ENCODE measurements at regions not wholly inside any gene's neighbourhood (a gene's known extent, or its start where the extent isn't known, plus 50 kb on each side); places are given as distances from the start of the nearest gene placed in this dataset.

DNA sequence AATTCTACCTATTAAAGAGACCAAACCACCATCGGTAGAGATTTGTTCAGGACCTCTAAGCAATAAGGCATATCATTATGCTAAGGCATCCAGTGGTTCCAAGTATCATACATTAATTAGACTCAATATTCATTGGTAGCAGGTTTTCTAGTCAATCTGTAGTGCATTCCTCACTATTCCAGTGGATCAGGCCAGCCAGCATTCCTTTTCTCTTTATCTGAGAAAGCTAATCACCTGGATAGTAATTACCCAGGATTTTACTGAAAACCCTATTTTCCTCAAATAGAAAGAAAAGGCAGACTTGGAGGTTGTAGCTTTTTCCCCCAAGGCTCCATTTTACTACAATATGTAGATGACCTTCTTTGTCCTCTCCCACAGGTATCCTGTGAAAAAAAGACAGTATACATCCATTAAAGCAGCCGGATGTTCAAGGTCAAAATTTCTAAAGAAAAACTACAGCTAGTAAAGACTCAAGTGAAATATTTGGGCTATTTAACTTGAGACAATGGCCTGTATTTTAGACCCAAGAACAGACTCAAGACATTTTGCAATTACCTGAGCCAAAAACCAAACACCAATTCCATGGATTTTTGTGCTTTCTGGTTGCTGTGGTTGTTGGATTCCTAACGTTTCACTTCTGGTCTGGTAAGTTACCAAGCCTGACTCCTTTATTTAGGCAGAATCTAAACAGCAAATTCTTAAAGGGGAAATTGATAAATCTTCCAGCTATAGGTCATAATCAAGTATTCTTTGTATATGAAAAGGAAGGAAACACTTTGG, 149.1 kb upstream of the MOCS1 start:
- no peaks in the 10 kb centered on the region for H3K9me3 Mint-ChIP-seq
- POLR2A ChIA-PET = no interaction called here
- no peaks in the 10 kb centered on the region for H3K4me1 Mint-ChIP-seq
- no peaks in the 10 kb centered on the region for H3K36me3 Mint-ChIP-seq (ENCODE audit: low read depth)
- H3K27me3 Mint-ChIP-seq = no peaks in the 10 kb centered on the region
- DNase-seq = no peak
- H3K4me3 Mint-ChIP-seq = no peak overlapping the region
- CTCF ChIA-PET = interaction anchor here (0.6 kb wide), 1 partner anchor 1796 kb away, joined by 3 read pairs; no protein-coding TSS in a partner anchor
- no peak overlapping the region for H3K27ac Mint-ChIP-seq

DNA sequence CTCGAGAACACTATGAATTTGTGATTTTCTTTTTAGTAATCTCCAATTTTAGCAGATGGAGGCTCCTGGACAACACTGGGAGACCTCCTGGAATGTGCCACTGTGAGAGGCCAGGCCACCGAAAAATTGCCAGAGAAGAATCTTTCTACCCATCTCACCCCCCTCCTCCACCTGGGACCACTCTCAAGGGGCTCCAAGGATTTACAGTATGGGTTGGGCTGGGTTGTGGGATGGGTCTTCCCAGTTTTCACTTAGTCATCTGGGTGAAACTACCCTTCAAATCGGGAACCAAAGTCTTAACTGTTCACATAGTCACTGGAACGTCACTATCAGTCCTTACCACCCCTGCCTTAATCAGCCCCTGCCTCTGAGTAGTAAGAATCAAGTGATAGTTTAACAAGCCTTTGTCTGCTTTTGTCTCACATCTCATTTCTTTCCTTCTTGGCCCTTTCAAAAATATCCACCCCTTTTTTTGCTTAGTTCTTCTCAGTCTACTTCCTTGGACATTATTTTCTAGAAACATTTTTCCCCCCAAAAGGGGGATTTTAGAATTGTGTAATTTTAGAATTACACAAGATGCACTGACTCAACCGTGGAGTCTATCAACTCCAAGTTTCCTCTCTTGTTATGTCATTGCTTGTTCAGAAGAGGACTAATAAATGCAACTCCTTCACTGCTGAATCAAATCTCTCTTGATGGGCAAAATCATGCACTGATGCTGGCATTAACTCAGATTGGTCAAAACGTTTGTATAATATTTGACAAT, 148.2 kb upstream of the MOCS1 start:
- H3K36me3 Mint-ChIP-seq (ENCODE audit: low read depth) = no peaks in the 10 kb centered on the region
- no peak overlapping the region for H3K27ac Mint-ChIP-seq
- no peak for DNase-seq
- H3K4me3 Mint-ChIP-seq = no peak overlapping the region
- no peaks in the 10 kb centered on the region for H3K27me3 Mint-ChIP-seq
- H3K4me1 Mint-ChIP-seq = no peaks in the 10 kb centered on the region
- ChIA-PET CTCF (no interaction called here), POLR2A (no interaction called here)
- H3K9me3 Mint-ChIP-seq = no peaks in the 10 kb centered on the region

DNA sequence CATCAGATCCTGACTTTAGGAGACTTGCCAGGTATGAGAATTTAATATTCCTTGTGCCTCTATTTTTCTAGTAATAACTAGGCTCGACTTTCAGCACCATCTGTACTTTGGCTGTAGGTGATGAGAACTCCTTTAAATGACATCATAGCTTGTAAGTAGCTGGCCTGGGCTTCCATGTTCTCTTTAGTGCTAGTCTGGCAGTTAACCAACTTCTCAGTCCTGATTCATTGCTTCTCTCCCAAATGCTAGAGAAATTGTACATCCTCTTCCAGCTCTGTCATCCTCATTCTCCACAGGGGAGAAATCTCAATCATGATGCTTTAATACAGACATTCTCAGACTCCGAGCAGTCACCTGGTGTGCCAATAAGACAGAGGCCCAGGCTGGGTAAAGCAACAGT, 143.5 kb upstream of the MOCS1 start:
- no peaks in the 10 kb centered on the region for H3K4me1 Mint-ChIP-seq
- no peak overlapping the region for H3K4me3 Mint-ChIP-seq
- CTCF ChIA-PET = no interaction called here
- POLR2A ChIA-PET = no interaction called here
- H3K27me3 Mint-ChIP-seq = peaks cover 2% of the 10 kb centered on the region
- H3K36me3 Mint-ChIP-seq (ENCODE audit: low read depth) = no peaks in the 10 kb centered on the region
- no peaks in the 10 kb centered on the region for H3K9me3 Mint-ChIP-seq
- no peak overlapping the region for H3K27ac Mint-ChIP-seq
- DNase-seq = no peak

DNA sequence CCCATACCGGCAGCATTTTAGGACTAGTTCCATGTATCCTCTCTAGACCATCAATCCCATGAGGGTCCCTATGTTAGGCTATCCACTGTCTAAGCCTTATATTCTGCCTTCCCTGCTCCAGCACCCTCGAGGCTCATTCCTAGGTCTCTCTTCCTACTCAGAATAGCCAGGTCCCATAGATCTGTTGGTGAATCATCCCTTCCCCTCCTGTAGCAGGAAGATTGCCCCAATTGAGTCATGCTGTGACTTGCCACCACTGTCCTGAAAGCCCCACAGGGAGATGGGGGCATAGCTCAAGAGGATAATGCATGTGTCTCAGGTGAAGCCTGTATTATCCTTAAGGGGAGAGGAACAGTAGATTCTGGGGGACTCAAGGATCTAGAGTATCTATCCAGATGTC, 143.1 kb upstream of the MOCS1 start:
- Mint-ChIP-seq H3K4me1 (no peaks in the 10 kb centered on the region), H3K27me3 (peaks cover 2% of the 10 kb centered on the region), H3K36me3 (ENCODE audit: low read depth) (no peaks in the 10 kb centered on the region), H3K4me3 (no peak overlapping the region), H3K9me3 (no peaks in the 10 kb centered on the region), H3K27ac (no peak overlapping the region)
- ChIA-PET POLR2A (no interaction called here), CTCF (no interaction called here)
- no peak for DNase-seq

DNA sequence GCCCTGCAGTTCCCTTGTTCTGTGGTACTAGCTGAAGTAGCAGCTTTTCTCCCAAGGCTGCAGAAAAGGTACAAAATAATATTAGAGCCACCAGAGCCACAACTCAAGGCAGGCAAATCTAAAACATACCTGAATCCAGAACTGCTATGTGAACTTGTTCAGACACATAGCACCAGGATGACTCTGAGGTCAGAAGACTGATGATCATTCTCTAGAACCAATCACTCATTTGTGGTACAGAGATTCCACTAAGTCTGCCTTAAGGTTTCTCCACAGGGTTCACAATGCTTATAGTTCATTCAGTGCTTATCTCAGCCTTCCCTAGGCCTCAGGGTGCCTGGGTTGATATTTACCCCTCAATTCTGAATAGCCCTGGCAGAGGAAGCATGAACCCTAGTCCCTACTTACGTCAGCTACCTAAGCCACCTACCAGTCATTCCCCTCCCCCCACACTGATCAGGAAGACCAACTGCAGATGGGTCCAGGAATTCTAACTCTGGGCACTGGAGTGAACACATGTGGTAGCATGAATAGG, 140.9 kb upstream of the MOCS1 start:
- ChIA-PET CTCF (no interaction called here), POLR2A (no interaction called here)
- Mint-ChIP-seq H3K36me3 (ENCODE audit: low read depth) (no peaks in the 10 kb centered on the region), H3K4me1 (no peaks in the 10 kb centered on the region), H3K27ac (no peak overlapping the region), H3K9me3 (no peaks in the 10 kb centered on the region), H3K4me3 (no peak overlapping the region), H3K27me3 (peaks cover 6% of the 10 kb centered on the region)
- DNase-seq = no peak

DNA sequence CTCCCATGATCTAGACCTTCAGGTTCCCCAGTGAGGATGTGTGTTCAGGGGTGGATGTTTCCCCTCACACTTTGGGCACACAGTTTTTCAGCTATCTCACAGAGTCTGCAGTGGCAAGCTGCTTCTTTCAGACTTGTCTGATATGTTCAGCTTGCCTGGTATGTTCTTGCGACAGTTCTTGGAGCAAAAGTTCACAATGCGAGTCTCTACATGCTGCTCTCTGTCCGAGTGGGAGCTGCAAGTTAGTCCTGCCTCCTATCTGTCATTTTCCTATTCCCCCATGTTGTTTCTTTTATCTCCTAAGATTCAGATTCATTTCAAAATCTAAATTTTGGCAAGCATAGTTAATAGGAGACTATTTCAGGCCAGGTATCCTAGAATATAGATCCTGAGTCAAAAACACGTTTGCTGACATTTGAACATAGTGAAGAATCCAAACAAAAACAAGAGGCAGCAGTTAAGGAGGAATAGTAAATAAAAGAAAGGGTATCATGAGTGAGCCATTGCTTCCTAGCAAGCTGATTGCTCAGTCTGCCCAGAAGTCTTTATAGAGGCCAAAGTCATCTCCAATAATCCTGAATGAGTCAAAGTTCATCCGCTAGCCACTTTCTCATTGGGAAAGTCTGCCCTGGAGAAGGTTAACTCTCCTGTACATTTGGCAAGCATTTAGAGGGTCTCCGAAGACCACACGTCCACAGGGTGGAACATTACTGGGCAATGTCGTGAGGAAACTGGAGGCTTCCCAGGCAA, 140.2 kb upstream of the MOCS1 start:
- Mint-ChIP-seq H3K4me1 (no peaks in the 10 kb centered on the region), H3K4me3 (no peak overlapping the region), H3K27me3 (peaks cover 6% of the 10 kb centered on the region), H3K27ac (no peak overlapping the region), H3K36me3 (ENCODE audit: low read depth) (no peaks in the 10 kb centered on the region), H3K9me3 (no peaks in the 10 kb centered on the region)
- ChIA-PET CTCF (no interaction called here), POLR2A (no interaction called here)
- DNase-seq = no peak

DNA sequence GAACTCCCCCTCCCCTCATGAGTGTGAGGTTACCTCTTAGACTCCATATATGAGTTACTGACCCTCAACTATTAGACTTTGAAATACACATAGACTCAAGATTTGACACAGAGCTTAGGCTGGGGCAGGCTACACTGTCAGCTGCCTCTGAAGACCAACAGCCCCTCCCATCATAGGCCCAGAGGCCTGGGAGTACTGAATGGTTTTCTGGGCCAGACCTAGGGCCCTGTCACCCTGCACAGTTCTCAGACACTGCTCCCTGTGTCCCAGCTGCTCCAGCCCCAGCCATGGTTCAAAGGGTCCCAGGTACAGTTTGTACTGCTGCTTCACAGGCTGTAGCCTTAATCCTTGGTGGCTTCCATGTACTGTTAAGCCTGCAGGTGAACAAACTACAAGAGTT, 132.1 kb upstream of the MOCS1 start:
- Mint-ChIP-seq H3K27me3 (peaks cover 4% of the 10 kb centered on the region), H3K27ac (no peak overlapping the region), H3K9me3 (peaks cover 10% of the 10 kb centered on the region), H3K36me3 (ENCODE audit: low read depth) (no peaks in the 10 kb centered on the region), H3K4me3 (no peak overlapping the region), H3K4me1 (no peaks in the 10 kb centered on the region)
- DNase-seq = no peak
- POLR2A ChIA-PET = no interaction called here
- CTCF ChIA-PET = no interaction called here

DNA sequence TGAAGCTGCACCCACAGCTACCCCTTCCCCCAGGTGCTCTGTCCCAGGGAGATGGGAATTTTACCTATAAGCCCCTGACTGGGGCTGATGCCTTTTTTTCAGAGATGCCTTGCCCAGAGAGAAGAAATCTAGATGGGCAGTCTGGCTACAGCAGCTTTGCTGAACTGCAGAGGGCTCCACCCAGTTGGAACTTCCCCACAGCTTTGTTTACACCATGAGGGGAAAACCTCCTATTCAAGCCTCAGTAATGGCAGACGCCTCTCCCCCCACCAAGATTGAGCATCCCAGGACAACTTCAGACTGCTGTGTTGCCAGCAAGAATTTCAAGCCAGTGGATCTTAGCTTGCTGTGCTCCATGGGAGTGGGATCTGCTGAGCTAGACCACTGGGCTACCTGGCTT, 122.6 kb upstream of the MOCS1 start:
- CTCF ChIA-PET = no interaction called here
- peaks cover 4% of the 10 kb centered on the region for H3K27me3 Mint-ChIP-seq
- DNase-seq = no peak
- no peak overlapping the region for H3K27ac Mint-ChIP-seq
- H3K9me3 Mint-ChIP-seq = peaks cover 2% of the 10 kb centered on the region
- no peak overlapping the region for H3K4me3 Mint-ChIP-seq
- H3K4me1 Mint-ChIP-seq = no peaks in the 10 kb centered on the region
- H3K36me3 Mint-ChIP-seq (ENCODE audit: low read depth) = no peaks in the 10 kb centered on the region
- POLR2A ChIA-PET = no interaction called here

DNA sequence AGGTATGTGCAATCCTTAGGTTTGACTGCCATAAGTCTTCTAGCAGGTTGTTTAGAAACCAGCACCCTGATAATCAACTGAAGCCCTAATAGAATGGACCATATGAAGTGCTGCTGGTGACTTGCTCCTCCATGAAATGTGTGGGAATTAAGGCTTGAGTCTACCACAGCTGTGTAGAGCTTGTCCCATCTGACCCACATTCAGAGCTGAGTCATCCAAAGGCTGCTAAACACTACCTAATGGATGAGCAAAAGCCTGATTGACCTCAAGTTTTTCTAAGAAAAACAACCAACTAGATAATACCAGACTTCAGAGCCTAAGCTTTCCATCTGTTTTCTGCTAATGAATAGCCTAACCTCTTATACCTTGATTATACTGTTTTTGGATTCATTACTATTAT, 120.3 kb upstream of the MOCS1 start:
- DNase-seq = no peak
- ChIA-PET CTCF (no interaction called here), POLR2A (no interaction called here)
- H3K36me3 Mint-ChIP-seq (ENCODE audit: low read depth) = no peaks in the 10 kb centered on the region
- H3K4me3 Mint-ChIP-seq = no peak overlapping the region
- H3K27ac Mint-ChIP-seq = no peak overlapping the region
- H3K27me3 Mint-ChIP-seq = peaks cover 3% of the 10 kb centered on the region
- H3K9me3 Mint-ChIP-seq = no peaks in the 10 kb centered on the region
- H3K4me1 Mint-ChIP-seq = no peaks in the 10 kb centered on the region

DNA sequence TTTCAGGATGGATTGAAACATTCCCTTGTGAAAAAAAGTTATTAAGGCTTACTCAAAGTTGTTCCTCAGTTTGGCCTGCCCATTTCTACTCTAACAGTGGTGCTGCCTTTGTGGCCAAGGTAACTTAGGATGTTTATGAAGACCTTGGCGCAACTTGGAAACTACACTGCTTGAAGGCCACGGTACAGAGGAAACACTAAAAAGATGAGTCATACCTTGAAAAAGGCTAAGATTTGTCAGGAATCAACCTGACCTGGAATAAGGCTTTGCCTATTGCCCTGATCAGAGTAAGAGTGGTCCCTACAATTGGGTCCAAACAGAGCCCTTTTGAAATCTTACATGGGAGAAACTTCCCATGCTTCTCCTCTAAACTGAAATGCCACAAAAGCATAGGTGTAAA, 119.9 kb upstream of the MOCS1 start:
- Mint-ChIP-seq H3K4me1 (no peaks in the 10 kb centered on the region), H3K27me3 (peaks cover 3% of the 10 kb centered on the region), H3K27ac (no peak overlapping the region), H3K4me3 (no peak overlapping the region), H3K36me3 (ENCODE audit: low read depth) (no peaks in the 10 kb centered on the region), H3K9me3 (no peaks in the 10 kb centered on the region)
- ChIA-PET POLR2A (no interaction called here), CTCF (no interaction called here)
- DNase-seq = no peak

DNA sequence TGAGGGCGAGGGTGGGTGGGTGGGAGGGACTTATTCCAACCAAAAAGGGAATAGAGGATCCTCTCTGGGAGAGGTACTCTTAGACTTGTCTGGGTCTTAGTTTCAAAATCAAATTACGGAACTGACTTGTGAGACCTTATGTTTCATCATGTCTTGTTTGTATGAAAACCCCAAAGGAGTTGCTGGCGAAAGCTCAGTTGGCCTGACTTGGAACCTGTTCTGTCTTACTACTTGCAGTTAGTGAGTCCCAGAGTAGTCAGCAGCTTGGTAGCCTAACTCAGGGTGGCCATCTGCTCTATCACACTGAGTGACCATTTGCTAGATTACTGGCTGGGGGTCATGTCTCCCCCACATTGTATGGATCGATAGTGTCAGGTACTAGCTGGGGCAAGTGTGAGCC, 114.9 kb upstream of the MOCS1 start:
- no peak overlapping the region for H3K4me3 Mint-ChIP-seq
- ChIA-PET POLR2A (no interaction called here), CTCF (no interaction called here)
- H3K27ac Mint-ChIP-seq = no peak overlapping the region
- no peak for DNase-seq
- H3K27me3 Mint-ChIP-seq = peaks cover 2% of the 10 kb centered on the region
- H3K9me3 Mint-ChIP-seq = no peaks in the 10 kb centered on the region
- H3K4me1 Mint-ChIP-seq = no peaks in the 10 kb centered on the region
- H3K36me3 Mint-ChIP-seq (ENCODE audit: low read depth) = no peaks in the 10 kb centered on the region

DNA sequence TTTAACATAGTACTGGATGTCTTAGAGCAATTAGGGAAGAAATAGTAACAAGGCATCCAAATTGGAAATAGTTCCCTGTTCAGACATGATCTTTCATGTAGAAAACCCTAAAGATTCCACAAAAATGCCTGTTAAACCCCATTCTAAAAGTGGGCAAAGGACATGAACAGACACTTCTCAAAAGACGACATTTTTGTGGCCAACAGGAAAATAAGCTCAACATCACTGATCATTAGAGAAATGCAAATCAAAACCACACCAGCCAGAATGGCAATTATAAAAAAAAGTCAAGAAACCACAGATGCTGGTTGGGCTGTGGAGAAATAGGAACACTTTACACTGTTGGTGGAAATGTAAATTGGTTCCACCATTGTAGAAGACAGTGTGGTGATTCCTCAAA, 109.9 kb upstream of the MOCS1 start:
- CTCF ChIA-PET = no interaction called here
- Mint-ChIP-seq H3K4me3 (no peak overlapping the region), H3K27ac (no peak overlapping the region), H3K36me3 (ENCODE audit: low read depth) (no peaks in the 10 kb centered on the region), H3K9me3 (peaks cover 2% of the 10 kb centered on the region), H3K4me1 (peaks cover 2% of the 10 kb centered on the region), H3K27me3 (peaks cover 20% of the 10 kb centered on the region)
- POLR2A ChIA-PET = no interaction called here
- DNase-seq = no peak

DNA sequence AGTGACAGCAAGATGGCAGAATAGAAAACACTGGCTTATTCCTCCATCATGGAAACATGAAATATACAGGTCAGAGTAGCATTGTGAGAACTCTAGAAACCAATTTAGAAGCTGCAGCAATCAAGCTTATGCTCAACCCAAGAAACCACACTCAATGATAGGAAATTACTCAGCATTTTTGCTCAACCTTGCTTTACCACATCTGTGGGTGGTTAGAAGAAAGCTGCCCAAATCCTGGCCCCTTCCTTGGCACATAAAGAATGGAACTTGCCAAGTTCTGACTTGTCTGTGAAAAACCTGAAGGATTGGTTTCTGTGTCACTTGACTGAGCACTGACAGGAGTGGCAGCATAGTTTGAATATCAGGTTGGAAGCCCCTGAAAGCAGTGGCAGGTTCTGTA, 108.0 kb upstream of the MOCS1 start:
- Mint-ChIP-seq H3K4me3 (no peak overlapping the region), H3K9me3 (peaks cover 2% of the 10 kb centered on the region), H3K4me1 (peaks cover 2% of the 10 kb centered on the region), H3K36me3 (ENCODE audit: low read depth) (no peaks in the 10 kb centered on the region), H3K27me3 (peaks cover 18% of the 10 kb centered on the region), H3K27ac (no peak overlapping the region)
- ChIA-PET CTCF (no interaction called here), POLR2A (no interaction called here)
- DNase-seq = no peak
